ENCODE measurements at regions not wholly inside any gene's neighbourhood (a gene's known extent, or its start where the extent isn't known, plus 50 kb on each side); places are given as distances from the start of the nearest gene placed in this dataset.

- TF ChIP-seq MXI1 (conservative IDR thresholded peaks at IDR 0.05; ENCODE audit: poor library complexity, severe bottlenecking) (no peak), SMC3 (conservative IDR thresholded peaks at IDR 0.05; ENCODE audit: poor library complexity) (no peak), RAD21 (conservative IDR thresholded peaks at IDR 0.05) (no peak), REST (IDR thresholded peaks at IDR 0.05; ENCODE audit: borderline replicate concordance) (no peak), POLR2AphosphoS5 (IDR thresholded peaks at IDR 0.05) (no peak)
- TF ChIP-seq, protein P1, sequence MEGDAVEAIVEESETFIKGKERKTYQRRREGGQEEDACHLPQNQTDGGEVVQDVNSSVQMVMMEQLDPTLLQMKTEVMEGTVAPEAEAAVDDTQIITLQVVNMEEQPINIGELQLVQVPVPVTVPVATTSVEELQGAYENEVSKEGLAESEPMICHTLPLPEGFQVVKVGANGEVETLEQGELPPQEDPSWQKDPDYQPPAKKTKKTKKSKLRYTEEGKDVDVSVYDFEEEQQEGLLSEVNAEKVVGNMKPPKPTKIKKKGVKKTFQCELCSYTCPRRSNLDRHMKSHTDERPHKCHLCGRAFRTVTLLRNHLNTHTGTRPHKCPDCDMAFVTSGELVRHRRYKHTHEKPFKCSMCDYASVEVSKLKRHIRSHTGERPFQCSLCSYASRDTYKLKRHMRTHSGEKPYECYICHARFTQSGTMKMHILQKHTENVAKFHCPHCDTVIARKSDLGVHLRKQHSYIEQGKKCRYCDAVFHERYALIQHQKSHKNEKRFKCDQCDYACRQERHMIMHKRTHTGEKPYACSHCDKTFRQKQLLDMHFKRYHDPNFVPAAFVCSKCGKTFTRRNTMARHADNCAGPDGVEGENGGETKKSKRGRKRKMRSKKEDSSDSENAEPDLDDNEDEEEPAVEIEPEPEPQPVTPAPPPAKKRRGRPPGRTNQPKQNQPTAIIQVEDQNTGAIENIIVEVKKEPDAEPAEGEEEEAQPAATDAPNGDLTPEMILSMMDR (IDR thresholded peaks at IDR 0.05; ENCODE audit: poor library complexity, severe bottlenecking), result no peak
These were observed 752.6 kb upstream of the ID2 start for GRCh38 chr2:7929281-7929680.

GRCh38 chr2:7930800-7931635, 750.8 kb upstream of the ID2 start:
- no peak overlapping the region for H3K4me2 ChIP-seq (ENCODE audit: low read length)
- H2AFZ ChIP-seq (ENCODE audit: low read depth, low read length), result no peak overlapping the region
- H3F3A ChIP-seq (ENCODE audit: insufficient read depth, low read length, poor library complexity, severe bottlenecking), result no peaks in the 10 kb centered on the region
- no peak overlapping the region for H3K4me3 ChIP-seq (ENCODE audit: low read length)
- no peaks in the 10 kb centered on the region for H4K20me1 ChIP-seq (ENCODE audit: insufficient read depth)
- H3K79me2 ChIP-seq (replicated peaks; ENCODE audit: insufficient read depth, low read length), result no peaks in the 10 kb centered on the region
- no peak overlapping the region for H3K9ac ChIP-seq (ENCODE audit: low read length)
- H3K9me2 ChIP-seq (ENCODE audit: insufficient read depth, low read length), result no peaks in the 10 kb centered on the region
- H3K27me3 ChIP-seq (ENCODE audit: insufficient read depth, low read depth, low read length), result no peaks in the 10 kb centered on the region
- H3K36me3 ChIP-seq (ENCODE audit: insufficient read depth, low read length), result no peaks in the 10 kb centered on the region
- H3K9me3 ChIP-seq (ENCODE audit: low read length), result no peaks in the 10 kb centered on the region
- TF ChIP-seq TAF1 (IDR thresholded peaks at IDR 0.05; ENCODE audit: low read depth), result no peak
- no peak for TF ChIP-seq MXI1 (conservative IDR thresholded peaks at IDR 0.05; ENCODE audit: poor library complexity, severe bottlenecking)
- TF ChIP-seq, protein P1 (IDR thresholded peaks at IDR 0.05; ENCODE audit: poor library complexity, severe bottlenecking), result no peak
- TF ChIP-seq EZH2 (IDR thresholded peaks at IDR 0.05; ENCODE audit: borderline replicate concordance, insufficient read depth, low read length, poor library complexity, severe bottlenecking), result no peak
- no peak for TF ChIP-seq POLR2AphosphoS5 (IDR thresholded peaks at IDR 0.05)
- TF ChIP-seq REST (IDR thresholded peaks at IDR 0.05; ENCODE audit: borderline replicate concordance), result no peak
- no peak for TF ChIP-seq RAD21 (conservative IDR thresholded peaks at IDR 0.05)
- TF ChIP-seq SMC3 (conservative IDR thresholded peaks at IDR 0.05; ENCODE audit: poor library complexity), result no peak
- no peak for TF ChIP-seq EP300 (conservative IDR thresholded peaks at IDR 0.05; ENCODE audit: poor library complexity, severe bottlenecking)
- H3K27ac ChIP-seq (ENCODE audit: low read length), result no peak overlapping the region

More at GRCh38 chr2:7929281-7929680, 752.6 kb upstream of the ID2 start:
- no peaks in the 10 kb centered on the region for H3K9me2 ChIP-seq (ENCODE audit: insufficient read depth, low read length)
- H3K9ac ChIP-seq (ENCODE audit: low read length), result no peak overlapping the region
- no peaks in the 10 kb centered on the region for H3K27me3 ChIP-seq (ENCODE audit: insufficient read depth, low read depth, low read length)
- H3K79me2 ChIP-seq (replicated peaks; ENCODE audit: insufficient read depth, low read length), result no peaks in the 10 kb centered on the region
- no peaks in the 10 kb centered on the region for H3K36me3 ChIP-seq (ENCODE audit: insufficient read depth, low read length)
- H4K20me1 ChIP-seq (ENCODE audit: insufficient read depth), result no peaks in the 10 kb centered on the region
- H3K27ac ChIP-seq (ENCODE audit: low read length), result no peak overlapping the region
- no peak overlapping the region for H3K4me2 ChIP-seq (ENCODE audit: low read length)
- no peak overlapping the region for H2AFZ ChIP-seq (ENCODE audit: low read depth, low read length)
- no peaks in the 10 kb centered on the region for H3K9me3 ChIP-seq (ENCODE audit: low read length)
- H3F3A ChIP-seq (ENCODE audit: insufficient read depth, low read length, poor library complexity, severe bottlenecking), result no peaks in the 10 kb centered on the region
- H3K4me3 ChIP-seq (ENCODE audit: low read length), result no peak overlapping the region

Data from neural cell (in vitro differentiated cells).